Esophagus mucosa (tissue), 1 donor: ENCODE measurements at regions not wholly inside any gene's neighbourhood (a gene's known extent, or its start where the extent isn't known, plus 50 kb on each side); places are given as distances from the start of the nearest gene placed in this dataset.

ENCODE experiments used
- ATAC-seq: fragments of 200-7000 bp; cut with Tn5 transposase; one replicate; pipeline ENCODE4 v1.9.1; 2020
- donor health status: DM: yes; HTN: yes; CAD: no.

DNA sequence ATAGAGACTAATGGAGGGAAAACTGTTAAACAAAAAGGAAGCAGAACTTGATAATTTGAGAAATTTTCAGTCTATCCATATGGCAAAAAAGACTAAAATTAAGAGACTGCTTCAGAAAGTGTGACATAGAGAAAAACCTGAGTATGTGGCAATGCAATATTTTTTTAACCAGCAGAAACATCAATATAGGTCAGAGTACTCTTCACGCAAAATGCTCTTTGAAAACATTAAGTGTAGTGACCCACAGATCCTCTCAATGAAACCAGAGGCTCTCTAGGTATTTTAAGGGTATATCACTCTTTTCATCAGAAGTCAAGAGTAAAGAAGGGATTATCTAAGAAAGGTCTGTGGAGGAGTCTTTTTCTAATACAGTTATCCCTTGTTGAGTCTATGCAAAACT is 1394.8 kb downstream of the DSC3 start:
- no peak for ATAC-seq

DNA sequence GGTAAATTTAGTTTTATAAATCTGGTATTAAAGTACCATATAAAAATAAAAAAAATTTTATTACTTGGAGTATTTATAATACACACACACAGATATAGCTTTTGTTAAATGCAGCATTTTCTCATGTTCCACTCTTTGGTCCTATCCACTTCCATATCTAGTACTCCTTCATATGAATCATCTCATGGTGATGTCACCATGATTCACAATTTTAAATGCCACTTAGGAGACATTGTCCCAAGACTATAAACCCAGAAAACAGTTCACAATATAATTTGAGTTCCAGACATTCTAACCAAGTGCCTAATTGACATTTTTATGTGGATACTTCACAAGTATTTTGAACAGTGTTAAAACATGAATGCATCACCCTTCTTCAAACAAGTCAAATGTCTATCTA is 1398.3 kb downstream of the DSC3 start:
- ATAC-seq, result no peak

DNA sequence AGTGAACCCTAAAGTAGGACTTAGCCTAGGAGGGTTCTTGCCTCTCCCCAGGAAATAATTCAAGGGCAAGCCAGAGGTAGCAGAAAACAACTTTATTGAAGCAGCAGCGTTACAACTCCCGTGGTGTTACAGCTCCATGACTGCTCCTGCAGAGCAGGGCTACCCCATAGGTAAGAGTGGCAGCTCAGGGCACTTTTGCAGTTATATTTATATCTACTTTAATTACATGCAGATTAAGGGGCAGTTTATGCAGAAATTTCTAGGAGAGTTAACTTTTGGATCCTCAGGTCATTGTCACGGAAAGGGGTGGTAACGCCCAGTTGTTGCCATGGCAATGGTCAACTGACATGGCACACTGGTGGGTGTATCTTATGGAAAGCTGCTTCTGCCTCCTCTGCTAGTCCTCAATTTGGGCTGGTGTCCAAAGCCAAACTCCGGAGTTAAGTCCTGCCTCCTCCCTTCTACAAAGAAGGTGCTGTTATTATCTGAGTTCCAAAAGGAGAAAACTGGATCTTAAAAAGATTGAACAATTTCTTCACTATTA is 1413.0 kb downstream of the DSC3 start:
- ATAC-seq, result no peak

DNA sequence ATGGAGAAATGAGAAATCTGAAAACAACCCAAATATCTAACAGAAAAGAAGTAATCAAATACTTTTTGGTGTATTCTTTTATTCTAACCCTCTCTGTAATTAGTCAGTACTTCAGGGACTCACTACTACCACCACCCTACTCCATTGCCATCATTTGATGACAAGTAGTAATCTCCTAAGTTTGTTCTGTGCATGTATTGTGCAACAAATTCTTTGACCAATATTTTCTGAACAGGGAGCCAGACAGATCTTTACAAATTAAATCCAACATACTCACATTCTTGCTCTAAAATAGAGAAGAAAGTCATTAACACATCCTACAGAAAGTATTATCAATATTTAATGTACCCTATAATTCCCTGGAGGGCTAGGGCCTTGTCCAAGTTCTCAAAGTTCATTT is 1416.4 kb downstream of the DSC3 start:
- no peak for ATAC-seq

DNA sequence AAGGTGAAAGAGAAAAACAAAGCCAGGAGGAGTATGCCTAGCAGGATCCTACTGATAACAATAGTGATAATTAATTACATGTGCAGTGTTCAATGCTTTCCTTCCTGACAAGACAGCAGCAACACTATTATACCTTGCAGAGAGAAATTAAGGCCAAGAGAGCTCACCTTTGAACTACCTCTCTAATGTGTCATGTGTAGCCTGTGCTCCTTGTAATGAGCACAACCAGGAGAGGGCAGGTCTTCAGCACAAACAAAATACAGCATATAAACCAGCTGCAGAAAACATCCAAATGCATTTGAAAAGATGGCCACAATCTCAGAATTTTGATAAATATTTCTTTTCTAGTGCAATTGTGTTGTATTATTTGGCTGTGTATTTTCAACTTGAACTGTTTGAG is 1425.7 kb downstream of the DSC3 start:
- ATAC-seq, result no peak

DNA sequence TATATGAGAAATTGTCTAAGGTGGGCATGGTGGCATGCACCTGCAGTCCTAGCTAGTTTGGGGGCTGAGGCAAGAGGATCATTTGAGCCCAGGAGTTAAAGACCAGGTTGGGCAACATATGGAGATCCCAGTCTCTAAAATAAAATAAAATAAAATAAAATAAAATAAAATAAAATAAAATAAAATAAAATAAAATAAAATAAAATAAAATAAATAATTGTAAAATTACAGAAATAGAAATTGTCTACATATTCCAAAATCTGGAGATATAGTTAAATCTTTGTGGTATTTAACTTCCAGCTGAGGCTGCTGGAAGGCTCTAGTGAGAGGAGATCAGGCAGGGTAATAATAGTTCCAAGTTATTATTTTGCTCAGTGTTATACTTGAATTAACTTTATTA is 1432.1 kb upstream of the CDH2 start:
- ATAC-seq, result no peak

DNA sequence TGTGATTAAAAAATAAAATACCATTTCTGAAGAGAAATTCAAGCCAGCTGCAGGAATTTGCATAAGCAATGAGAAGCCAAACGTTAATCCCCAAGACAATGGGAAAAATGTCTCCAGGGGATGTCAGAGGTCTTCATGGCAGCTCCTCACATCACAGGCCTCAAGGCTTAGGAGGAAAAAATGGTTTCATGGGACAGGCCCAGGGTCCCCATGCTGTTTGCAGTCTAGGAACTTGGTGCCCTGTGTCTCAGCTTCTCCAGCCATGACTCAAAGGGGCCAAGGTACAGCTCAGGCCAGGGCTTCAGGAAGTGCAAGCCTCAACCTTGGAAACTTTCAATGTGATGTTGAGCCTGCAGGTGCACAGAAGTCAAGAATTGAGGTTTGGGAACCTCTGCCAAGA is 1428.4 kb upstream of the CDH2 start:
- no peak for ATAC-seq

DNA sequence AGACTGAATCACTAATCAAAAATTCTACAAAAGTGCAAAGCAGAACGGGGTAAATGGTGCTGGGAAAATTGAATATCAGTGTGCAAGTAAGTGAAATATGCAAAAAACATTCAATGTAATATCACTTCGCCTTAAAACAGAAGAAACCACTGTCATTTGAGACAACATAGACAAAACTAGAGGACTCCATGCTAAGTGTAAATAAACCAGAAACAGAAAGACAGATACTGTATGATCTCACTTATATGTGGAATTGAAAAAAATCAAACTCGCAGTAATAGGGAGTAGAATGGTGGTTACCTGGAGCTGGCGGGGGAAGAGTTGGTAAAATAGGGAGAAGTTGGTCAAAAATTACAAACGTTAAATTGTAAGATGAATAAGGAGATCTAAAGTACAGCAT is 1420.0 kb upstream of the CDH2 start:
- no peak for ATAC-seq

DNA sequence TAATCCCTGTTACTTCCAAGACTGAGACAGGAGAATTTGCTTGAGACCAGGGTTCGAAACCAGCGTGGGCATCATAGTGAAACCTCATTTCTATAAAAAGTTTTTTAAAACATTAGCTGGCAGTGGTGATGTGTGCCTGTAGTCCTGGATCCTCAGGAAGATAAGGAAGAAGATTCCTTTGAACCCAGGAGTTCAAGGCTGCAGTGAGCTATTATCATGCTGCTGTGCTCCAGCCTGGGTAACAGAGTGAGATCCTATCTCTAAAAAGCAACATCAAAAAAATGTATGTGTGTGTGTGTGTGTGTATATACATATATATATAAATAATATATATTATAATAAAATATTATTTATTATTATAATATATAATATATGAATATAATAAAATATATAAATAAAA is 1417.6 kb upstream of the CDH2 start:
- ATAC-seq, result no peak

DNA sequence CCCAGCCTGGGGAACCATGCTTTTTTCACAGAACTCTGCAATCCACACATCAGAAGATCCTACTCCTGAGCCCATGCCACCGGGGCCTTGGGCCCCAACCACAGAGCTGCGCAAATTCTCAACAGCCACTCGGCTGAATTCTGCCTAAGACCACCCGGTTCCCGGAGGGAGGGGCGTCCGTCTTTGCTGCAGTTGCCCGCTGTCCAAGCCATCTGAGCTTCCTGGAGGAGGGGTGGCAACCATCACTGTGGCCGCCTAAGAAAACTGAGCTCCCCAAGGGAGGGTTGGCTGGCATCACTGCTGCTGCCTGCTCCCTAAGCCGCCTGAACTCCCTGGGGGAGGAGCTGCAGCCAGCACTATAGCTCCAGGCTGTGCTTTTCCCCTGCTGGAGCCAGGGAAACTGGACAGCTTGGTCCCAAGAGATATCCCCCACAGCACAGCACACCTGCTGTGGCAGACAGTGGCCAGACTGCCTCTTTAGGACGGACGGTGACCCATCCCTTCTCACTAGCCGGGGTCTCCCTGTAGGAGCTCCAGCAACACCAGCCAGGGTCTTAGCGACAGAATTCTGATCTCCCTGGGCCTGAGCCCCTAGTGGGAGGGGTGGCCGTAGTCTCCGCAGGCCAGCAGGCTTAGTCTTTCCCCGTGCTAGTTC is 1411.6 kb upstream of the CDH2 start:
- ATAC-seq, result no peak

DNA sequence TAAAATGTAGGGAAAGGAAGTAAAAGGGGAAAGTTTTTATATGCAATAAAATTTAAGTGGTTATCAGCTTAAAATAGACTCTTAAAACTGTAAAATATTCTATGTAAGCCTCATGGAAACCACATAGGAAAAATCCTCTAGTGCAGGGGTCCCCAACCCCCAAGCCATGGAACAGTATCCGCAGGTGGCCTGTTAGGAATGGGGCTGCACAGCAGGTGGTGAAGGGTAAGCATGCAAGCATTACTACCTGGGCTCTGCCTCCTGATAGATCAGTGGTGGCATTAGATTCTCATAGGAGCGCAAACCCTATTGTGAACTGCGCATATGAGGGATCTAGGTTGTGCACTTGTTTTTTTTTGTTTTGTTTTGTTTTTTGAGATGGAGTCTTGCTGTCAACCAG is 1409.3 kb upstream of the CDH2 start:
- ATAC-seq, result no peak

DNA sequence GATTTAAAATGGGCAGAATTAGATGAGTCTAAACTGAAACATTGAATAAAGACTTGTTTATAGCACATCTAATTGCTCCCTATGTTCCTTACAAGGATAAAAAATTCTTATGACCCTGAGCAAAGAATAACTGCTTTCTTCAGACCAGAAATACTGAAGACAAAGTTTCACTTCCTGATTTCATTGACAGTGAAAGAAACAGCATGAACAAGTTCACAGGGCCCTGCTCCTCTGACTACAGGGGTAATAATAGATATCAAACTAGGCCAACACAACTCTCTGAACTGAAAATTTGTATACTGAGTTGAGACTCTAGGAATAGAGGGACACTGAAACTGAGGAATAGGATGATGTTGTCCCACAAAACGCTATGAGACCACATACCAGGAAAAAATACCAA is 1383.3 kb upstream of the CDH2 start:
- ATAC-seq, result no peak

DNA sequence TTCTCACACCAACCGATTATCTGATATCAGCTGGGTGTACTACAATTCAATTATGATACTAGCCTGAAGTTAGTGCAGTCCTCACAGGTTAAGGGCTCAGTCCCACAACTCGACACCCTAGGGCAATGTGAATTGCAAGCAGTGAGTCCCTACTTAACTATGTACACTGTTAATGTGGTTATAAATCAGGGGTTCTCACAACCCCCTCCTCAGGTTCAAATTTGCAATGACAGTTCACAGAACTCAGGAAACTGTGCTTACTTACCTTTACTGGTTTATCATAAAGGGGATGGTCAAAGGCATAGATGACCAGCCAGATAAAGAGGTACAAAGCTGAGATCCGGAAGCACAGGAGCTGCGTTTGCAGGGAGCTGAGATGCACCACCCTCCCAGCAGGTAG is 1379.1 kb upstream of the CDH2 start:
- no peak for ATAC-seq

DNA sequence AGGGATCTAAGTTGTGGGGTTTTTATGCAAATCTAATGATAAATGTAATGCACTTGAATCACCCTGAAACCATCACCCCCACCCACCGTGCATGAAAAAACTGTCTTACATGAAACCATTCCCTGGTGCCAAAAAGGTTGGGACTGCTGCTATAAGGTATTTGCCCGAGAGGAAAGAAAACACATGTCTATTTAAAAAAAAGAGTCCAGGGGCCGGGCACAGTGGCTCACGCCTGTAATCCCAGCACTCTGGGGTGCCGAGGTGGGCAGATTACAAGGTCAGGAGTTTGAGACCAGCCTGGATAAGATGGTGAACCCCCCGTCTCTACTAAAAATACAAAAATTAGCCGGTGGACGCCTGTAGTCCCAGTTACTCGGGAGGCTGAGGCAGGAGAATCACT is 1372.8 kb upstream of the CDH2 start:
- ATAC-seq, result no peak

DNA sequence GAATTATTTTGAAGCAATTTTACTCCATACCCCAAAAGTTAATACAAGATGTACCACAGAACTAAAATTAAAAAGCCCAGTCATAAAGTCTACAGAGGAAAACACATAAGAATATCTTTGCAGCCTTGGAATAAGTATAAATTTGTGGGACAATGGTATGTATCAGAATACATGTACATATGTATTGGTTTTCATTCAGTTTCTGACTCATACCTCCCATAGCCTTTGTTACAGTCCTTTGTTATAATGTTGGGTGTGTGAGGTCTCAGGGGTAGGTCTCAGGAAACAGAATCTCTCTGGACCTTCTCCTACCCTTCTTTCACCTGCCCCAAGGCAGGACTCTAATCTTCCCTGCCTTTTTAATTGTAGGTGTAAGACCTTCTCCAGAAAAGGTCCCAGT is 1370.7 kb upstream of the CDH2 start:
- no peak for ATAC-seq

DNA sequence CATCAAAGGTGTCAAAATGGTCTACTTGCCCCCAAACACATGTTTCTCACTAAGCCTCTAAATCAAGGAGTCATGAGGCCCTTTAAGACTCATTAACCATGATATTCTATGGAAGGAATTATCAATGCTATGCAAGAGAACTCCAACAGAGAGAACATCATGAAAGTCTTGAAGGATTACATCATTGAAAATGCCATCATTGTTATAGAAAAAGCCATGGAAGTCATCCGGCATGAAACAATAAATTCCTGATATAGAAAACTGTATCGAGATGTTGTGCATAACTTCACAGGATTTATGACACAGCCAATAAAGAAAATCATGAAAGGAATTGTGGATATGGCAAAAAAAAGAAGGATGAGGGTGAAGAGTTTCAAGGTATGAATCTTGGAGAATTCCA is 1363.6 kb upstream of the CDH2 start:
- no peak for ATAC-seq

DNA sequence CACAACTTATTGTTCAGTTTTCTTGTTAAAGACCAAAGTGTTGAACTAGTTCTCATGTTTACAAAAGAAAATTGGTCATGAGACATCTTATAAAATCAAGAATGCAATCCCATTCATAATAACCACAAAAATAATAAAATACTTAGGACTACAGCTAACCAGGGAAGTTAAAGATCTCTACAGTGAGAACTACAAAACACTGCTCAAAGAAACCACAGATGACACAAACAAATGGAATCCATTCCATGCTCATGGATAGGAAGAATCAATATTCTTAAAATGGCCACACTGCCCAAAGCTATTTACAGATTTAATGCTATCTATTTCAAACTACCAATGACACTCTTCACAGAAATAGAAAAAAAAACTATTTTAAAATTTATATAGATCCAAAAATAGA is 1354.8 kb upstream of the CDH2 start:
- no peak for ATAC-seq

DNA sequence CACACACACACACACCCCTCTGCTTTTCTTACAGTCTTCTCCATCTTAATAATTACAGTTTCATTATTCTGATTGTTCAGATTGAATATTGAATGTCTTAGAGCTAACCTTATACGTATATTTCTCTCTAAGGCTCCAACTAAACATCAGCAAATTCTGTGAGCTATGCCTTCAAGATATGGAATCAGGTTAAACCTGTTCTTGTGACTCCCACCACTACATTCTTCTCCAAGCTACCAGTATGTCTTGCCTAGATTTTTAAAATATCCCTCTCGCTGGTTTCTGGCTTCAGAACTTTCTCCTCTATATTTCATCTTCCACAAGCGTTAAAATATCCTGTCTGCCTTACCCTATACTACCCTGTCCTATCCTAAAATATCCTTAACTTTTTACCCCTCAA is 1346.4 kb upstream of the CDH2 start:
- no peak for ATAC-seq

DNA sequence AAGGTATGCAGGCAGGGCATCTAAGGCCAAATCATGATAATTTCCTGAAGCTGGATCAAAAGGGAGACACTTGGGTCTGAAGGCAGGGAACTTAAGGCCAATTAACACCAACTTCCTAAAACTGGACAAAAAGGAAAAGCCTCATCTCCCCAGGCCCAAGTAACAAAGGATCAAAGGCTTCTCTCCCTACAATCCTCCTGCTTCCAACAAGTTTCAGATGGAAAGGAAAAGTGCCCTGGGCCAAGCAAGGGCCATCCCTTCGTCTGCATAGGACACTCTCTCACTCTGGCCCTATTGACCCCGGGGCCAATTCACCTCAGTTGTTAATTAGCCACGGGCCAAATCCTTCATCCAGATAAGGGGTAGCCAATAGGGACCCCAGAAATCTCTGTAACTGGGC is 1335.8 kb upstream of the CDH2 start:
- no peak for ATAC-seq

DNA sequence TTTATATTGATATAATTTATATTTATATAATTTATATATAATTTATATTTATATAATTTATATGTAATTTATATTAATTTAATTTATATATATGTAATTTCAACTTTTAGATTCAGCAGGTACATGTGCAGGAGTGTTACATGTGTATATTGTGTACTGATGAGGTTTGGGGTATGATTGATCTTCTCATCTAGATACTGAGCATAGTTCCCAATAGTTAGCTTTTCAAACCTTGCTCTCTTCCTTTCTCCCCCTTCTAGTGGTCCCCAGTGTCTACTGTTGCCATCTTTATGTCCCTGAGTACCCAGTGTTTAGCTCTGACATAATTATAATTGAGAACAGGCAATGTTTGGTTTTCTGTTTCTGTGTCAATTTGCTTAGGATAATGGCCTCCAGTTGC is 1335.3 kb upstream of the CDH2 start:
- ATAC-seq, result no peak

DNA sequence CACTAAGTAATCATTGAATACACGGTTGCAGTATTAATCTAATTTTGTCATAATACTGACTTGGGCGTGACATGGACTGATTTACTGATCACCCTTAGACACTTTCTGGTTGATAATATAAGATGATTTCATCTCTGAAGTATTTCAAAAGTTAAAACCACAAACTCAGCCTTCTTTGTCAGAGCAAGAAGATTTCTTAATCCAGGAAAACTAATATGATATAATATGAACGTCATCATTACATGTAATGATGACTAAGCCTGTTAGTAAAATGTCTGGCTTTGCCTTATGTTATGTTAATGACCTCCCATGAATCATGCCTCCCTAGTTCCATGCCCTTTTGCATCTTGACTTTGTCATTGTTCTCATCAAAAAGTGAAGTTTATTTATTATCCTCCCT is 1325.0 kb upstream of the CDH2 start:
- no peak for ATAC-seq

DNA sequence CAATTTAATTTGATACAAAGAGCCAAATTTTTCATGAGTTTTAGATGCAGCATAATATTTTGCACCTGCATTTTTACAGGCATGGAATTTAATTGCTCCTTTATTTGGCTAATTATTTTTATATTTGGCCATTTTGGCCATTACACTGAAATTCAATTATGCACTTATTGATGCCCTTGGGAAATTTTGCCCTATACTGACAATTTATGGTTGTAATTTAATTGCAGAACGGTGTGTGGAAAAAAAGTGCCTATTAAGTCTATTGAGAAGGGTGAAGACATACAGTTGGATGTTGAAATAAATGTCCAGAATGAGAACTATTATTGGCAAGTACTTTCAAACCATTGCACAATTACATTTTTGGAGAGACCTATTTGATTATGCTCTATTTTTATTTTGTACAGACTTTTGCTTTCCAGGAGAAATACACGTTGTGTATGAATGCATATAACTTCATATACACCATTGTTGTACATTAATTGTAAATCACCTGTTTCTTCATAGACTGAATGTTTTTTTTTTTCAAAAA is 1319.3 kb upstream of the CDH2 start:
- no peak for ATAC-seq

DNA sequence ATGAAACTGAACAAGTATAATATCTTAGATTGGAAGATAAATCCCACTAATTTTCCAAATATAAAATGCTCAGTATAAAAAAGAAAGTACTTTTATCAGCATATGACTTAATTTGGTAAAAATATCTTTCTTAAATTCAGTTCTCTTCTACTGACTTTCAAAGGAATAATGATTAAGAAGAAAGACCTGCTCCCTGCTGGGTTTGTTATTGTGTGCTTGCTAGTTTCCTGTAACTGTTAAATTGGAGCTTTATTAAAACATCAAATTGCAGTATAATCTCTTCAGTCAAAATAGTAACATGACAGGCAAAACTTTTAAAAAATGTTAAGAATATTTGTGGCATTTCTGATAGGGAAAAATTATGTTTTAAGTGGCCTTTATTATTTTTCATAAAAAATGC is 1317.4 kb upstream of the CDH2 start:
- ATAC-seq, result no peak

DNA sequence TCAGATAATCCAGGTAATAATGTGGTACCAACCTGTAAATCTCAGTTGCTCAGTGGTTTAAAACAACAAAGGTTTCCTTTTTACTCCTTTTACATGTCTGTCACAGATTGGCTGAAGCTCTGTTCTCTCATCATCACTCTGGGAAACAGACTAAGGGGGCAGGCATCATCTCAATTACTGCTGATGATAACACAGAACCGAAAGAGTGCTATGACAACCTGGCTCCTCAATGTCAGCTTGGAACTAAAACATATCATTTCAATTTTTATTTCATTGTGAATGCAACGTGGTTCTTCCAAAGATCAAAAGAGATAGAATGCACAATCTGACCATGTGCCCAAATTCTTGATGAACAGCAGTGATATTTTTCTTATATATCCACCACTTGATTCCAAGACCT is 1315.0 kb upstream of the CDH2 start:
- no peak for ATAC-seq

DNA sequence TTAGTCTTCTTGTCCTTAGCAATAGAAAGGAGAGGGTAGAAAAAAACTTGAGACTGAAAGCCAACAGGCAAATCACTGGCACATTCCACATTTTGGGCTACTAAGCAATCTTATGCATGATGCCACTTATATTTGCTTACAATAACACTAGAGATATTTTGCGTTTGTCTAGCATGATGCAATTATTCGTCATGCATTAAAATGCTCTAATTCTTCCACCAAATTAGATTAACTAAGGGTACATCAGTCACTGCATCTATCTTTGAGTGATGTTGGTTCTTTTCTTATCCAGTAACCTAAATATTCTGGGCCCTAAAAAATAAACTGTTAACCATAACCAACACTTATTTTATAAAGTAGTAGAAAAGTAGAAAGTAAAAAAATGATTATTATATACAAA is 1311.7 kb upstream of the CDH2 start:
- no peak for ATAC-seq
